ENCODE measurements at regions not wholly inside any gene's neighbourhood (a gene's known extent, or its start where the extent isn't known, plus 50 kb on each side); places are given as distances from the start of the nearest gene placed in this dataset.

- TF ChIP-seq, protein P1, sequence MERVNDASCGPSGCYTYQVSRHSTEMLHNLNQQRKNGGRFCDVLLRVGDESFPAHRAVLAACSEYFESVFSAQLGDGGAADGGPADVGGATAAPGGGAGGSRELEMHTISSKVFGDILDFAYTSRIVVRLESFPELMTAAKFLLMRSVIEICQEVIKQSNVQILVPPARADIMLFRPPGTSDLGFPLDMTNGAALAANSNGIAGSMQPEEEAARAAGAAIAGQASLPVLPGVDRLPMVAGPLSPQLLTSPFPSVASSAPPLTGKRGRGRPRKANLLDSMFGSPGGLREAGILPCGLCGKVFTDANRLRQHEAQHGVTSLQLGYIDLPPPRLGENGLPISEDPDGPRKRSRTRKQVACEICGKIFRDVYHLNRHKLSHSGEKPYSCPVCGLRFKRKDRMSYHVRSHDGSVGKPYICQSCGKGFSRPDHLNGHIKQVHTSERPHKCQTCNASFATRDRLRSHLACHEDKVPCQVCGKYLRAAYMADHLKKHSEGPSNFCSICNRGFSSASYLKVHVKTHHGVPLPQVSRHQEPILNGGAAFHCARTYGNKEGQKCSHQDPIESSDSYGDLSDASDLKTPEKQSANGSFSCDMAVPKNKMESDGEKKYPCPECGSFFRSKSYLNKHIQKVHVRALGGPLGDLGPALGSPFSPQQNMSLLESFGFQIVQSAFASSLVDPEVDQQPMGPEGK (CRISPR knock-in tag; IDR thresholded peaks at IDR 0.05; ENCODE audit: borderline replicate concordance): no peak
- no peak for TF ChIP-seq ZNF70 (CRISPR knock-in tag; IDR thresholded peaks at IDR 0.05)
- no peak for TF ChIP-seq RARB (CRISPR knock-in tag; IDR thresholded peaks at IDR 0.05)
- TF ChIP-seq PPARA (CRISPR knock-in tag; IDR thresholded peaks at IDR 0.05; ENCODE audit: borderline replicate concordance): no peak
- no peak for TF ChIP-seq ESRRG (CRISPR knock-in tag; IDR thresholded peaks at IDR 0.05)
- no peak for TF ChIP-seq ARNTL (CRISPR knock-in tag; IDR thresholded peaks at IDR 0.05; ENCODE audit: borderline replicate concordance, low read depth)
- no peak for TF ChIP-seq ZNF8 (CRISPR knock-in tag; IDR thresholded peaks at IDR 0.05)
- no peak for TF ChIP-seq SNAI2 (CRISPR knock-in tag; IDR thresholded peaks at IDR 0.05)
Measured at GRCh38 chr7:96558093-96558492, 151.6 kb downstream of the SEM1 start.
